Stimulated activated naive B cell treated with anti-CD40 and anti-IgM and Interleukin-4, amounts not matched to agents 10 μg/mL and 1 μg/mL and 100 μg/mL, for 72 hours (primary cell): ENCODE measurements at regions not wholly inside any gene's neighbourhood (a gene's known extent, or its start where the extent isn't known, plus 50 kb on each side); places are given as distances from the start of the nearest gene placed in this dataset.
A peak's percentile ranks its signal among the peaks of the same experiment; 100 is the strongest.

Experiments
- ATAC-seq, 2 donors: fragments of 150-1000 bp; cut with Tn5 transposase; replicated peaks; 2 replicates each; pipeline ENCODE4 v1.10.0; 2021; ENCODE audit warnings: moderate library complexity in 1 of 2
- DNase-seq: peaks from one replicate; pipeline ENCODE4 v3.0.0; 2021
- H3K27ac Mint-ChIP-seq: one replicate; pipeline ENCODE4 v1.8.0; 2022; ENCODE audit warnings: mild to moderate bottlenecking, mixed read lengths
- H3K27me3 Mint-ChIP-seq, 2 donors: one replicate each; pipeline ENCODE4 v1.8.0; 2022; ENCODE audit warnings: mixed read lengths in 2 of 2
- H3K36me3 Mint-ChIP-seq, 2 donors: one replicate each; pipeline ENCODE4 v1.8.0; 2022; ENCODE audit warnings: mixed read lengths in 2 of 2, mild to moderate bottlenecking in 1 of 2
- H3K4me1 Mint-ChIP-seq, 2 donors: one replicate each; pipeline ENCODE4 v1.8.0; 2022; ENCODE audit warnings: mixed read lengths in 2 of 2, mild to moderate bottlenecking in 1 of 2
- H3K4me3 Mint-ChIP-seq, 2 donors: one replicate each; pipeline ENCODE4 v1.8.0; 2022; ENCODE audit warnings: mild to moderate bottlenecking in 2 of 2, mixed read lengths in 2 of 2, moderate library complexity in 1 of 2
- H3K9me3 Mint-ChIP-seq, 2 donors: one replicate each; pipeline ENCODE4 v1.8.0; 2022; ENCODE audit warnings: mixed read lengths in 2 of 2, mild to moderate bottlenecking in 1 of 2

GRCh38 chr22:22711532-22711913 lies 67.1 kb downstream of the GGTLC2 start:
- Mint-ChIP-seq H3K27ac (peak overlapping the region; percentile 3), H3K27me3 (no peaks in the 10 kb centered on the region), H3K36me3 (no peaks in the 10 kb centered on the region), H3K9me3 (no peaks in the 10 kb centered on the region), H3K4me3 (no peak overlapping the region), H3K4me1 (peaks cover 35 to 62% of the 10 kb centered on the region in 2 donors)
- DNase-seq: no peak
- no peak for ATAC-seq

- Mint-ChIP-seq H3K27me3 (no peaks in the 10 kb centered on the region), H3K36me3 (no peaks in the 10 kb centered on the region), H3K4me3 (no peak overlapping the region), H3K9me3 (no peaks in the 10 kb centered on the region), H3K27ac (no peak overlapping the region), H3K4me1 (peaks cover 37 to 62% of the 10 kb centered on the region in 2 donors)
- no peak for DNase-seq
- ATAC-seq: peak in 1 of 2 donors; percentile 17
These were observed 67.8 kb downstream of the GGTLC2 start for GRCh38 chr22:22712092-22712658.

GRCh38 chr22:22712666-22713365 lies 68.4 kb downstream of the GGTLC2 start:
- H3K4me1 Mint-ChIP-seq: peaks cover 39 to 68% of the 10 kb centered on the region in 2 donors
- no peaks in the 10 kb centered on the region for H3K9me3 Mint-ChIP-seq
- DNase-seq: no peak
- ATAC-seq: peak in 1 of 2 donors; percentile 38
- no peaks in the 10 kb centered on the region for H3K36me3 Mint-ChIP-seq
- no peaks in the 10 kb centered on the region for H3K27me3 Mint-ChIP-seq
- H3K4me3 Mint-ChIP-seq: no peak overlapping the region
- no peak overlapping the region for H3K27ac Mint-ChIP-seq

GRCh38 chr22:22713416-22713815 lies 69.0 kb downstream of the GGTLC2 start:
- Mint-ChIP-seq H3K9me3 (no peaks in the 10 kb centered on the region), H3K4me1 (peaks cover 42 to 70% of the 10 kb centered on the region in 2 donors), H3K27me3 (no peaks in the 10 kb centered on the region), H3K27ac (no peak overlapping the region), H3K4me3 (no peak overlapping the region), H3K36me3 (no peaks in the 10 kb centered on the region)
- no peak for ATAC-seq
- DNase-seq: no peak

GRCh38 chr22:22714600-22715335 lies 70.4 kb downstream of the GGTLC2 start:
- H3K4me3 Mint-ChIP-seq: no peak overlapping the region
- H3K9me3 Mint-ChIP-seq: no peaks in the 10 kb centered on the region
- peaks cover 46 to 76% of the 10 kb centered on the region in 2 donors for H3K4me1 Mint-ChIP-seq
- no peaks in the 10 kb centered on the region for H3K27me3 Mint-ChIP-seq
- ATAC-seq (peak; percentile 91 to 92), DNase-seq (peak; percentile 27)
- H3K36me3 Mint-ChIP-seq: no peaks in the 10 kb centered on the region
- H3K27ac Mint-ChIP-seq: no peak overlapping the region

GRCh38 chr22:22716136-22716665 lies 71.8 kb downstream of the GGTLC2 start:
- Mint-ChIP-seq H3K27ac (no peak overlapping the region), H3K4me3 (no peak overlapping the region)

GRCh38 chr22:22717664-22718063 lies 73.2 kb downstream of the GGTLC2 start:
- H3K4me3 Mint-ChIP-seq: no peak overlapping the region

More at GRCh38 chr22:22716136-22716665, 71.8 kb downstream of the GGTLC2 start:
- Mint-ChIP-seq H3K36me3 (no peaks in the 10 kb centered on the region), H3K4me1 (peaks cover 54 to 76% of the 10 kb centered on the region in 2 donors), H3K9me3 (no peaks in the 10 kb centered on the region), H3K27me3 (no peaks in the 10 kb centered on the region)
- no peak for DNase-seq
- no peak for ATAC-seq

GRCh38 chr22:22720201-22720723 lies 75.8 kb downstream of the GGTLC2 start:
- DNase-seq (peak; percentile 47), ATAC-seq (peak; percentile 63 to 68)
- Mint-ChIP-seq H3K4me1 (peaks cover 44 to 54% of the 10 kb centered on the region in 2 donors), H3K36me3 (no peaks in the 10 kb centered on the region), H3K9me3 (no peaks in the 10 kb centered on the region), H3K4me3 (peak overlapping the region; percentile 17 to 50), H3K27me3 (no peaks in the 10 kb centered on the region), H3K27ac (peak overlapping the region; percentile 96)

More at GRCh38 chr22:22717664-22718063, 73.2 kb downstream of the GGTLC2 start:
- ATAC-seq (no peak), DNase-seq (no peak)
- Mint-ChIP-seq H3K27ac (peak overlapping the region; percentile 37), H3K9me3 (no peaks in the 10 kb centered on the region), H3K27me3 (no peaks in the 10 kb centered on the region), H3K36me3 (no peaks in the 10 kb centered on the region), H3K4me1 (peaks cover 61 to 76% of the 10 kb centered on the region in 2 donors)

- Mint-ChIP-seq H3K27ac (peak overlapping the region; percentile 96), H3K27me3 (no peaks in the 10 kb centered on the region), H3K36me3 (no peaks in the 10 kb centered on the region), H3K4me1 (peaks cover 39 to 49% of the 10 kb centered on the region in 2 donors), H3K4me3 (peak overlapping the region; percentile 17 to 50), H3K9me3 (no peaks in the 10 kb centered on the region)
- DNase-seq (peak; percentile 64), ATAC-seq (peak; percentile 93 to 94)
These were observed 76.4 kb downstream of the GGTLC2 start for GRCh38 chr22:22720724-22721261.

GRCh38 chr22:22721681-22722354 lies 77.4 kb downstream of the GGTLC2 start:
- Mint-ChIP-seq H3K4me1 (peaks cover 41 to 49% of the 10 kb centered on the region in 2 donors), H3K27ac (peak overlapping the region; percentile 96), H3K4me3 (peak overlapping the region in 1 of 2 donors; percentile 50), H3K9me3 (no peaks in the 10 kb centered on the region), H3K27me3 (no peaks in the 10 kb centered on the region), H3K36me3 (no peaks in the 10 kb centered on the region)
- ATAC-seq (peak; percentile 56 to 62), DNase-seq (peak; percentile 63)

GRCh38 chr22:22728382-22728781 lies 84.0 kb downstream of the GGTLC2 start:
- Mint-ChIP-seq H3K27me3 (no peaks in the 10 kb centered on the region), H3K9me3 (no peaks in the 10 kb centered on the region), H3K36me3 (no peaks in the 10 kb centered on the region), H3K4me3 (no peak overlapping the region), H3K4me1 (peaks cover 0 to 5% of the 10 kb centered on the region in 2 donors), H3K27ac (no peak overlapping the region)
- DNase-seq (no peak), ATAC-seq (no peak)

GRCh38 chr22:22730655-22731373 lies 86.4 kb downstream of the GGTLC2 start:
- ATAC-seq (no peak), DNase-seq (no peak)
- H3K27me3 Mint-ChIP-seq: no peaks in the 10 kb centered on the region
- H3K4me3 Mint-ChIP-seq: no peak overlapping the region
- H3K4me1 Mint-ChIP-seq: peaks cover 5 to 9% of the 10 kb centered on the region in 2 donors
- no peaks in the 10 kb centered on the region for H3K36me3 Mint-ChIP-seq
- H3K9me3 Mint-ChIP-seq: no peaks in the 10 kb centered on the region
- no peak overlapping the region for H3K27ac Mint-ChIP-seq

- no peak for DNase-seq
- no peak overlapping the region for H3K4me3 Mint-ChIP-seq
- H3K36me3 Mint-ChIP-seq: no peaks in the 10 kb centered on the region
- no peak overlapping the region for H3K27ac Mint-ChIP-seq
- no peaks in the 10 kb centered on the region for H3K27me3 Mint-ChIP-seq
- no peaks in the 10 kb centered on the region for H3K9me3 Mint-ChIP-seq
- H3K4me1 Mint-ChIP-seq: peaks cover 1 to 9% of the 10 kb centered on the region in 2 donors
- ATAC-seq: no peak
These were observed 86.9 kb downstream of the GGTLC2 start for GRCh38 chr22:22731374-22731676.
